ENCODE measurements at regions not wholly inside any gene's neighbourhood (a gene's known extent, or its start where the extent isn't known, plus 50 kb on each side); places are given as distances from the start of the nearest gene placed in this dataset.

DNA sequence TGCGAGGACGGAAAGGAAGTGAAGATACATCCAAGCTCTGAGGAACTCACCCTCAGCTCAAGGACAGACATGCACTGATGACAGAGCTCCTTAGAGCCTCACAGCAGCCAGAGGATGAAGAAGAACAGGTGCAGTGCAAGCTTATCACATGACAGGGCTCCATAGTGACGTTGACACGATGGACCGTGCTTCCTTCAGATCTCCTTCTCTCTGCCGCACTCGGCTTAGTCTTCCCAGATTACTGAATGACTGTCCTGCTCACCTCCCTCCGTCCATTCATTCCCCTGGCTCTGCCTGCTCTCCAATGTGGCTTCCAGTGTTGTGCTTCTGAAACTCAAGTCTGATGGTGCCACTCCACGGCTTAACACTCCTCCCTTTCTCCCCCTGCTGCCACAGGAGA is 161.5 kb upstream of the PFKP start:
- TF ChIP-seq, protein P1, sequence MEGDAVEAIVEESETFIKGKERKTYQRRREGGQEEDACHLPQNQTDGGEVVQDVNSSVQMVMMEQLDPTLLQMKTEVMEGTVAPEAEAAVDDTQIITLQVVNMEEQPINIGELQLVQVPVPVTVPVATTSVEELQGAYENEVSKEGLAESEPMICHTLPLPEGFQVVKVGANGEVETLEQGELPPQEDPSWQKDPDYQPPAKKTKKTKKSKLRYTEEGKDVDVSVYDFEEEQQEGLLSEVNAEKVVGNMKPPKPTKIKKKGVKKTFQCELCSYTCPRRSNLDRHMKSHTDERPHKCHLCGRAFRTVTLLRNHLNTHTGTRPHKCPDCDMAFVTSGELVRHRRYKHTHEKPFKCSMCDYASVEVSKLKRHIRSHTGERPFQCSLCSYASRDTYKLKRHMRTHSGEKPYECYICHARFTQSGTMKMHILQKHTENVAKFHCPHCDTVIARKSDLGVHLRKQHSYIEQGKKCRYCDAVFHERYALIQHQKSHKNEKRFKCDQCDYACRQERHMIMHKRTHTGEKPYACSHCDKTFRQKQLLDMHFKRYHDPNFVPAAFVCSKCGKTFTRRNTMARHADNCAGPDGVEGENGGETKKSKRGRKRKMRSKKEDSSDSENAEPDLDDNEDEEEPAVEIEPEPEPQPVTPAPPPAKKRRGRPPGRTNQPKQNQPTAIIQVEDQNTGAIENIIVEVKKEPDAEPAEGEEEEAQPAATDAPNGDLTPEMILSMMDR (IDR thresholded peaks at IDR 0.05), result no peak
- TF ChIP-seq POLR2A (IDR thresholded peaks at IDR 0.05), result no peak
